ENCODE measurements at regions not wholly inside any gene's neighbourhood (a gene's known extent, or its start where the extent isn't known, plus 50 kb on each side); places are given as distances from the start of the nearest gene placed in this dataset.

DNA sequence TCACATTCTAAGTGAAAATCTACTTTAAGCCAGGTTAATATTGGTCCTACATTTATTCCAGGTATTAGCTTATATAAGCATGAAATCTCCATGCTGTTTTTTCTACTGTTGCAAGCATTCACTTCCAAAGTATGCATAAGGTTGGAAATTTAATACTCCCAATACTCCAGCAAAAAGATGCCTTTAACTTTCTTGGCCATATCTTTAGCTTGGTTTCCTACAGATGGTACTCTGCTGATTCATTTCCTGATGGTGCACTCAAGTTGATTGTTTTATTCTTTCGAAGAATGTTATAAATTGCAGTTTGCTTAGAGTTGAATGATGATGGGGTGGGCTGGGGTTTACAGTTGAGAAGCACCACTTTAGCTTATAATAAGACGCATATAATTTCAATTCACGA, 330.2 kb downstream of the PTTG2 start:
- TF ChIP-seq, protein P1, sequence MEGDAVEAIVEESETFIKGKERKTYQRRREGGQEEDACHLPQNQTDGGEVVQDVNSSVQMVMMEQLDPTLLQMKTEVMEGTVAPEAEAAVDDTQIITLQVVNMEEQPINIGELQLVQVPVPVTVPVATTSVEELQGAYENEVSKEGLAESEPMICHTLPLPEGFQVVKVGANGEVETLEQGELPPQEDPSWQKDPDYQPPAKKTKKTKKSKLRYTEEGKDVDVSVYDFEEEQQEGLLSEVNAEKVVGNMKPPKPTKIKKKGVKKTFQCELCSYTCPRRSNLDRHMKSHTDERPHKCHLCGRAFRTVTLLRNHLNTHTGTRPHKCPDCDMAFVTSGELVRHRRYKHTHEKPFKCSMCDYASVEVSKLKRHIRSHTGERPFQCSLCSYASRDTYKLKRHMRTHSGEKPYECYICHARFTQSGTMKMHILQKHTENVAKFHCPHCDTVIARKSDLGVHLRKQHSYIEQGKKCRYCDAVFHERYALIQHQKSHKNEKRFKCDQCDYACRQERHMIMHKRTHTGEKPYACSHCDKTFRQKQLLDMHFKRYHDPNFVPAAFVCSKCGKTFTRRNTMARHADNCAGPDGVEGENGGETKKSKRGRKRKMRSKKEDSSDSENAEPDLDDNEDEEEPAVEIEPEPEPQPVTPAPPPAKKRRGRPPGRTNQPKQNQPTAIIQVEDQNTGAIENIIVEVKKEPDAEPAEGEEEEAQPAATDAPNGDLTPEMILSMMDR (IDR thresholded peaks at IDR 0.05; ENCODE audit: insufficient read depth, low read length, poor library complexity, severe bottlenecking) = no peak
- TF ChIP-seq EZH2phosphoT487 (conservative IDR thresholded peaks at IDR 0.05; ENCODE audit: low read length) = no peak

All from SU-DHL-6 (cell line).